DND-41 (cell line): ENCODE measurements at regions not wholly inside any gene's neighbourhood (a gene's known extent, or its start where the extent isn't known, plus 50 kb on each side); places are given as distances from the start of the nearest gene placed in this dataset.

ENCODE experiments used
- ATAC-seq: fragments of 200-7000 bp; cut with Tn5 transposase; 3 replicates; pipeline ENCODE4 v1.9.1; 2021; ENCODE audit warnings: low read depth; ENCODE audit not compliant: insufficient read depth
- DNase-seq: peaks from one replicate; pipeline ENCODE4 v3.0.0-alpha.2; 2020
- H2AFZ ChIP-seq: 2 replicates; pipeline ENCODE4 v1.6.0; 2012; ENCODE audit warnings: low read depth, low read length
- H3K27ac ChIP-seq: 2 replicates; pipeline ENCODE4 v1.5.1; 2012; ENCODE audit warnings: low read length, inconsistent platforms
- H3K27me3 ChIP-seq: fragments of 200-600 bp; sonication (generic); 2 replicates; pipeline ENCODE4 v1.6.0; 2012; ENCODE audit warnings: low read length, mild to moderate bottlenecking, inconsistent platforms; ENCODE audit not compliant: insufficient read depth, poor library complexity
- H3K36me3 ChIP-seq: 2 replicates; pipeline ENCODE4 v1.5.1; 2012; ENCODE audit warnings: low read length, inconsistent platforms; ENCODE audit not compliant: insufficient read depth
- H3K4me1 ChIP-seq: 2 replicates; pipeline ENCODE4 v1.5.1; 2012; ENCODE audit warnings: mild to moderate bottlenecking, low read length; ENCODE audit not compliant: insufficient read depth
- H3K4me2 ChIP-seq: 2 replicates; pipeline ENCODE4 v1.6.0; 2012; ENCODE audit warnings: mild to moderate bottlenecking, moderate library complexity, low read length, inconsistent platforms; ENCODE audit not compliant: insufficient read depth
- H3K4me3 ChIP-seq, 2 experiments: fragments of 200-600 bp in 1 of 2; shearing (Covaris generic) in 1 of 2; 2 replicates each; pipeline ENCODE4 v1.5.1; 2012 to 2016; ENCODE audit warnings: inconsistent platforms in 2 of 2, low read length in 2 of 2, mild to moderate bottlenecking in 2 of 2, low read depth in 1 of 2, moderate library complexity in 1 of 2
- H3K79me2 ChIP-seq: 2 replicates; pipeline ENCODE4 v1.6.0; 2012; ENCODE audit warnings: low read length, inconsistent platforms; ENCODE audit not compliant: insufficient read depth
- H3K9ac ChIP-seq: 2 replicates; pipeline ENCODE4 v1.6.0; 2012; ENCODE audit warnings: low read depth, mild to moderate bottlenecking, inconsistent platforms, low read length, moderate library complexity
- H3K9me3 ChIP-seq: 2 replicates; pipeline ENCODE4 v1.5.1; 2012; ENCODE audit warnings: low read length, moderate library complexity, mild to moderate bottlenecking, inconsistent platforms; ENCODE audit not compliant: insufficient read depth, severe bottlenecking
- H4K20me1 ChIP-seq: 2 replicates; pipeline ENCODE4 v1.6.0; 2012; ENCODE audit warnings: low read length; ENCODE audit not compliant: insufficient read depth
- CTCF ChIP-seq: IDR thresholded peaks from 2 replicates; pipeline ENCODE4 v1.5.1; 2012; ENCODE audit warnings: borderline replicate concordance, low read length, moderate library complexity, mild to moderate bottlenecking; ENCODE audit not compliant: poor library complexity, severe bottlenecking; ENCODE audit errors: extremely low read depth
- EZH2 ChIP-seq: IDR thresholded peaks from 3 replicates; pipeline ENCODE4 v1.6.1; 2012; ENCODE audit warnings: borderline replicate concordance, low read depth, mild to moderate bottlenecking, moderate library complexity, low read length, inconsistent platforms; ENCODE audit not compliant: severe bottlenecking

GRCh38 chr12:75884465-75884985, 147.1 kb downstream of the PHLDA1 start:
- Histone ChIP-seq H3K36me3 (no peaks in the 10 kb centered on the region), H2AFZ (no peak overlapping the region), H3K27me3 (no peaks in the 10 kb centered on the region), H3K9ac (no peak overlapping the region), H3K4me2 (no peak overlapping the region), H3K4me3 (no peak overlapping the region), H4K20me1 (no peaks in the 10 kb centered on the region), H3K79me2 (no peaks in the 10 kb centered on the region), H3K9me3 (no peaks in the 10 kb centered on the region), H3K4me1 (no peaks in the 10 kb centered on the region), H3K27ac (no peak overlapping the region)
- no peak for TF ChIP-seq EZH2
- TF ChIP-seq CTCF = no peak
- DNase-seq (no peak), ATAC-seq (no peak)

GRCh38 chr12:75883241-75883640, 148.3 kb downstream of the PHLDA1 start:
- Histone ChIP-seq H3K4me3 (no peak overlapping the region), H2AFZ (no peak overlapping the region), H3K36me3 (no peaks in the 10 kb centered on the region), H3K9ac (no peak overlapping the region), H3K4me2 (no peak overlapping the region), H3K4me1 (no peaks in the 10 kb centered on the region), H4K20me1 (no peaks in the 10 kb centered on the region), H3K27ac (no peak overlapping the region), H3K9me3 (no peaks in the 10 kb centered on the region), H3K79me2 (no peaks in the 10 kb centered on the region), H3K27me3 (no peaks in the 10 kb centered on the region)
- no peak for TF ChIP-seq CTCF
- TF ChIP-seq EZH2 = no peak
- ATAC-seq (no peak), DNase-seq (no peak)

GRCh38 chr12:75882421-75882820, 149.2 kb downstream of the PHLDA1 start:
- no peaks in the 10 kb centered on the region for H3K4me1 ChIP-seq
- no peak overlapping the region for H2AFZ ChIP-seq
- DNase-seq = no peak
- H3K27me3 ChIP-seq = no peaks in the 10 kb centered on the region
- no peaks in the 10 kb centered on the region for H3K79me2 ChIP-seq
- no peak for ATAC-seq
- no peak overlapping the region for H3K4me3 ChIP-seq
- H3K9ac ChIP-seq = no peak overlapping the region
- H3K36me3 ChIP-seq = no peaks in the 10 kb centered on the region
- no peaks in the 10 kb centered on the region for H4K20me1 ChIP-seq
- TF ChIP-seq CTCF = no peak
- TF ChIP-seq EZH2 = no peak
- H3K9me3 ChIP-seq = no peaks in the 10 kb centered on the region
- no peak overlapping the region for H3K4me2 ChIP-seq
- no peak overlapping the region for H3K27ac ChIP-seq

GRCh38 chr12:75881920-75882319, 149.7 kb downstream of the PHLDA1 start:
- ATAC-seq (no peak), DNase-seq (no peak)
- H4K20me1 ChIP-seq = no peaks in the 10 kb centered on the region
- H3K4me2 ChIP-seq = no peak overlapping the region
- no peaks in the 10 kb centered on the region for H3K4me1 ChIP-seq
- no peaks in the 10 kb centered on the region for H3K27me3 ChIP-seq
- H2AFZ ChIP-seq = no peak overlapping the region
- no peak overlapping the region for H3K9ac ChIP-seq
- H3K4me3 ChIP-seq = no peak overlapping the region
- TF ChIP-seq CTCF (no peak), EZH2 (no peak)
- H3K36me3 ChIP-seq = no peaks in the 10 kb centered on the region
- no peaks in the 10 kb centered on the region for H3K9me3 ChIP-seq
- no peaks in the 10 kb centered on the region for H3K79me2 ChIP-seq
- H3K27ac ChIP-seq = no peak overlapping the region
